Lung (tissue), 11 donors: ENCODE measurements at regions not wholly inside any gene's neighbourhood (a gene's known extent, or its start where the extent isn't known, plus 50 kb on each side); places are given as distances from the start of the nearest gene placed in this dataset.

Experiments used
- ATAC-seq: fragments of 200-7000 bp; cut with Tn5 transposase; one replicate; pipeline ENCODE4 v1.9.1; 2020; ENCODE audit warnings: moderate number of reproducible peaks; ENCODE audit not compliant: insufficient read depth, low FRiP score
- DNase-seq, 3 donors: peaks; one replicate each; pipeline ENCODE4 v3.0.0-alpha.2; 2013 to 2017
- H3K27ac ChIP-seq, 2 donors: one replicate each; pipeline ENCODE4 v1.5.1; 2013; ENCODE audit warnings: mild to moderate bottlenecking in 2 of 2, moderate library complexity in 2 of 2, control low read depth in 1 of 2, inconsistent platforms in 1 of 2, low read depth in 1 of 2, low read length in 1 of 2
- H3K27me3 ChIP-seq, 3 donors: one replicate each; pipeline ENCODE4 v1.5.1; 2013; ENCODE audit warnings: low read length in 2 of 3; ENCODE audit not compliant: control insufficient read depth in 3 of 3, insufficient read depth in 3 of 3
- H3K36me3 ChIP-seq, 4 donors: one replicate each; pipeline ENCODE4 v1.5.1; 2013; ENCODE audit warnings: low read length in 4 of 4, mild to moderate bottlenecking in 1 of 4, moderate library complexity in 1 of 4; ENCODE audit not compliant: control insufficient read depth in 4 of 4, insufficient read depth in 4 of 4
- H3K4me1 ChIP-seq, 5 donors: one replicate each; pipeline ENCODE4 v1.5.1; 2013; ENCODE audit warnings: low read length in 5 of 5, mild to moderate bottlenecking in 2 of 5, moderate library complexity in 1 of 5; ENCODE audit not compliant: control insufficient read depth in 5 of 5, insufficient read depth in 5 of 5
- H3K4me3 ChIP-seq: one replicate; pipeline ENCODE4 v1.5.1; 2013; ENCODE audit warnings: mild to moderate bottlenecking, control low read depth, moderate library complexity
- H3K9ac ChIP-seq, 2 donors: one replicate each; pipeline ENCODE4 v1.5.1; 2013; ENCODE audit warnings: low read length in 2 of 2, control low read depth in 1 of 2; ENCODE audit not compliant: insufficient read depth in 1 of 2
- H3K9me3 ChIP-seq, 4 donors: one replicate each; pipeline ENCODE4 v1.5.1; 2013; ENCODE audit warnings: low read length in 3 of 4, mild to moderate bottlenecking in 1 of 4, moderate library complexity in 1 of 4; ENCODE audit not compliant: control insufficient read depth in 4 of 4, insufficient read depth in 3 of 4
- CTCF ChIP-seq: IDR thresholded peaks from 2 replicates; pipeline ENCODE4 v1.5.1; 2012; ENCODE audit warnings: mild to moderate bottlenecking; ENCODE audit errors: control extremely low read depth, extremely low read depth
- WGBS, 2 donors: extraction: QIAGEN DNeasy Blood & Tissue Kit; methylation state at CpG; one replicate each; pipeline ENCODE4 v1.1.7; 2013; 5-methylcytosine and 5-hydroxymethylcytosine counted together
- donor health status: control.
- donor health status: control.
- donor health status: Bipolar disorder and iron deficiency.
- donor health status: healthy.
- donor health status: DM: yes; HTN: yes; CAD: no.

- Histone ChIP-seq H3K27ac (no peak overlapping the region), H3K4me3 (no peak overlapping the region), H3K4me1 (no peaks in the 10 kb centered on the region), H3K27me3 (peaks cover 0 to 9% (median 3%) of the 10 kb centered on the region in 3 donors), H3K9ac (no peak overlapping the region), H3K36me3 (no peaks in the 10 kb centered on the region), H3K9me3 (no peaks in the 10 kb centered on the region)
- ATAC-seq (no peak), DNase-seq (peak in 1 of 3 donors; percentile 1)
- TF ChIP-seq CTCF = no peak
These were observed 650.0 kb upstream of the HTR2C start for GRCh38 chrX:113933931-113934330.

- WGBS, 2 donors = 31 to 81% methylated on average over 3 of the region's 3 CpGs
- ATAC-seq (no peak), DNase-seq (peak; percentile 29 to 49 (median 36))
- Histone ChIP-seq H3K9me3 (no peaks in the 10 kb centered on the region), H3K27ac (no peak overlapping the region), H3K36me3 (no peaks in the 10 kb centered on the region), H3K27me3 (peaks cover 0 to 13% (median 3%) of the 10 kb centered on the region in 3 donors), H3K4me1 (no peaks in the 10 kb centered on the region), H3K4me3 (no peak overlapping the region), H3K9ac (no peak overlapping the region)
- peak; percentile 18 for TF ChIP-seq CTCF
These were observed 654.9 kb upstream of the HTR2C start for GRCh38 chrX:113929004-113929403.

GRCh38 chrX:113920661-113921060 lies 663.2 kb upstream of the HTR2C start:
- Histone ChIP-seq H3K9me3 (no peaks in the 10 kb centered on the region), H3K36me3 (no peaks in the 10 kb centered on the region), H3K9ac (no peak overlapping the region), H3K27me3 (peaks cover 0 to 17% (median 3%) of the 10 kb centered on the region in 3 donors), H3K27ac (no peak overlapping the region), H3K4me3 (no peak overlapping the region), H3K4me1 (no peaks in the 10 kb centered on the region)
- 72 to 87% methylated on average over 4 of the region's 4 CpGs for WGBS, 2 donors
- ATAC-seq = no peak
- no peak for DNase-seq
- no peak for TF ChIP-seq CTCF

- no peak for TF ChIP-seq CTCF
- WGBS, 2 donors = 72 to 87% methylated on average over 4 of the region's 4 CpGs
- Histone ChIP-seq H3K4me3 (no peak overlapping the region), H3K36me3 (no peaks in the 10 kb centered on the region), H3K9ac (no peak overlapping the region), H3K27me3 (peaks cover 0 to 15% (median 3%) of the 10 kb centered on the region in 3 donors), H3K4me1 (no peaks in the 10 kb centered on the region), H3K27ac (no peak overlapping the region), H3K9me3 (no peaks in the 10 kb centered on the region)
- DNase-seq (no peak), ATAC-seq (no peak)
These were observed 664.5 kb upstream of the HTR2C start for GRCh38 chrX:113919387-113919786.
